HCT116 (cell line): ENCODE measurements at regions not wholly inside any gene's neighbourhood (a gene's known extent, or its start where the extent isn't known, plus 50 kb on each side); places are given as distances from the start of the nearest gene placed in this dataset.

Source experiments
- ATAC-seq: fragments of 200-7000 bp; cut with Tn5 transposase; 2 replicates; pipeline ENCODE4 v1.9.1; 2020; ENCODE audit warnings: mild to moderate bottlenecking, moderate library complexity
- BruUV-seq: library from RNA; stranded (reverse); fragments of 400-500 nt; replicated peaks from 2 replicates; lab custom pipeline; 2021; lab: Mats Ljungman, UMichigan
- CTCF ChIA-PET: fragments of 300-600 bp; sonication (Branson Sonifier 250); formaldehyde crosslinking; loops from one replicate; lab custom pipeline; 2021; ENCODE audit warnings: antibody characterized with exemption; lab: Charles Lee
- POLR2A ChIA-PET: fragments of 300-600, 350-600 bp; sonication (Branson Sonifier 250); formaldehyde crosslinking; loops from one replicate; lab custom pipeline; 2021; ENCODE audit warnings: antibody characterized with exemption; lab: Charles Lee
- RAD21 ChIA-PET, 2 experiments: fragments of 300-600 bp; sonication (Branson Sonifier 250); formaldehyde crosslinking; loops; one replicate each; lab custom pipeline; 2023; ENCODE audit warnings: low total read pairs in 2 of 2; ENCODE audit not compliant: uncharacterized antibody in 2 of 2, unreplicated experiment in 2 of 2, low non-redundant PET in 1 of 2; lab: Charles Lee
- DNase-seq: peaks from one replicate; pipeline ENCODE4 v3.0.0-alpha.2; 2010; ENCODE audit warnings: low read depth, low spot score
- H2AFZ ChIP-seq: fragments of 200-600 bp; shearing (Covaris generic), sonication (generic); 2 replicates; pipeline ENCODE4 v1.6.1; 2017; ENCODE audit warnings: low read depth, mixed run types, mixed read lengths, antibody characterized with exemption, low read length; ENCODE audit not compliant: poor library complexity, severe bottlenecking
- H3K27ac ChIP-seq: 2 replicates; pipeline ENCODE4 v1.5.1; 2012; ENCODE audit warnings: low read depth, low read length
- H3K27me3 ChIP-seq: fragments of 200-600 bp; sonication (generic); 2 replicates; pipeline ENCODE4 v1.6.1; 2016; ENCODE audit warnings: mixed run types, low read length, mixed read lengths; ENCODE audit not compliant: insufficient read depth
- H3K36me3 ChIP-seq, 2 experiments: fragments of 200-500 bp in 1 of 2; fragments of 200-600 bp in 1 of 2; sonication (Bioruptor generic) in 1 of 2; sonication (generic) in 1 of 2; 2 replicates each; pipeline versions ENCODE4 v1.5.1 to v1.6.1; 2014 to 2016; ENCODE audit warnings: low read length in 2 of 2, inconsistent platforms in 1 of 2, mixed read lengths in 1 of 2, mixed run types in 1 of 2; ENCODE audit not compliant: insufficient read depth in 2 of 2, control insufficient read depth in 1 of 2
- H3K4me1 ChIP-seq, 2 experiments: fragments of 200-600 bp in 1 of 2; sonication (generic) in 1 of 2; 2 replicates each; pipeline versions ENCODE4 v1.5.1 to v1.6.1; 2012 to 2017; ENCODE audit warnings: low read length in 2 of 2, inconsistent platforms in 1 of 2, mild to moderate bottlenecking in 1 of 2, mixed read lengths in 1 of 2, mixed run types in 1 of 2, moderate library complexity in 1 of 2; ENCODE audit not compliant: insufficient read depth in 2 of 2, control insufficient read depth in 1 of 2
- H3K4me2 ChIP-seq: fragments of 200-600 bp; sonication (generic); 2 replicates; pipeline ENCODE4 v1.6.1; 2017; ENCODE audit warnings: mixed run types, low read length, mixed read lengths
- H3K4me3 ChIP-seq, 2 experiments: fragments of 200-600 bp in 1 of 2; sonication (generic) in 1 of 2; replicated peaks in 1 of 2; 2 replicates each; pipeline ENCODE4 v1.5.1; 2011 to 2016; ENCODE audit warnings: low read length in 2 of 2, control low read depth in 1 of 2, low read depth in 1 of 2, mild to moderate bottlenecking in 1 of 2, mixed read lengths in 1 of 2, mixed run types in 1 of 2
- H3K79me2 ChIP-seq: fragments of 200-600 bp; sonication (generic); 2 replicates; pipeline ENCODE4 v1.6.1; 2017; ENCODE audit warnings: mild to moderate bottlenecking, mixed run types, low read length, moderate library complexity, mixed read lengths; ENCODE audit not compliant: insufficient read depth
- H3K9ac ChIP-seq: fragments of 200-600 bp; sonication (generic); 2 replicates; pipeline ENCODE4 v1.6.1; 2016; ENCODE audit warnings: low read length, mixed read lengths
- H3K9me2 ChIP-seq: fragments of 200-600 bp; sonication (generic), shearing (Covaris generic); 2 replicates; pipeline ENCODE4 v1.6.1; 2017; ENCODE audit warnings: mixed run types, mild to moderate bottlenecking, moderate library complexity; ENCODE audit not compliant: insufficient read depth
- H3K9me3 ChIP-seq, 2 experiments: fragments of 200-500 bp in 1 of 2; fragments of 200-600 bp in 1 of 2; sonication (Bioruptor generic) in 1 of 2; sonication (generic) in 1 of 2; 2 replicates each; pipeline ENCODE4 v1.6.1; 2014 to 2017; ENCODE audit warnings: low read length in 2 of 2, mixed read lengths in 2 of 2, inconsistent platforms in 1 of 2, low read depth in 1 of 2, mild to moderate bottlenecking in 1 of 2, mixed run types in 1 of 2, moderate library complexity in 1 of 2; ENCODE audit not compliant: control insufficient read depth in 1 of 2, insufficient read depth in 1 of 2
- H4K20me1 ChIP-seq: fragments of 200-600 bp; sonication (generic), shearing (Covaris generic); 2 replicates; pipeline ENCODE4 v1.6.1; 2017; ENCODE audit warnings: mixed run types, mild to moderate bottlenecking, moderate library complexity; ENCODE audit not compliant: insufficient read depth
- ELF1 ChIP-seq: IDR thresholded peaks from 2 replicates; pipeline ENCODE4 v1.6.1; 2012; ENCODE audit warnings: low read depth, borderline replicate concordance
- EZH2 ChIP-seq: fragments of 200-600 bp; sonication (generic); IDR thresholded peaks from 2 replicates; pipeline ENCODE4 v1.6.1; 2017; ENCODE audit warnings: antibody characterized with exemption, mixed run types
- EZH2phosphoT487 ChIP-seq: fragments of 200-600 bp; IDR thresholded peaks from 2 replicates; pipeline ENCODE4 v1.6.1; 2018; ENCODE audit warnings: antibody characterized with exemption, borderline replicate concordance
- POLR2A ChIP-seq: IDR thresholded peaks from 2 replicates; pipeline ENCODE4 v1.7.0; 2011; ENCODE audit warnings: borderline replicate concordance; ENCODE audit not compliant: insufficient read depth, insufficient read length; ENCODE audit errors: extremely low read depth
- TCF7L2 ChIP-seq: IDR thresholded peaks from 2 replicates; pipeline ENCODE4 v1.7.0; 2011; ENCODE audit warnings: borderline replicate concordance, inconsistent platforms; ENCODE audit not compliant: insufficient read depth, insufficient read length; ENCODE audit errors: extremely low read depth
- ZFX ChIP-seq: fragments of 450-650 bp; IDR thresholded peaks from 2 replicates; pipeline ENCODE4 v1.6.1; 2017
- intact Hi-C: fragments of 100-400 bp; cut with micrococcal nuclease; formaldehyde crosslinking; loops from 2 replicates; pipeline ENCODE4 v1.10.0; 2022
- TF ChIP-seq, protein P1 (sequence below): IDR thresholded peaks from 2 replicates; pipeline ENCODE4 v1.6.1; 2012
- TF ChIP-seq, protein P2 (sequence below): IDR thresholded peaks from 2 replicates; pipeline ENCODE4 v1.6.1; 2012
- TF ChIP-seq, protein P3 (sequence below): IDR thresholded peaks from 2 replicates; pipeline ENCODE4 v1.6.1; 2012; ENCODE audit warnings: low read depth
- TF ChIP-seq, protein P4 (sequence below): IDR thresholded peaks from 2 replicates; pipeline ENCODE4 v1.6.1; 2011; ENCODE audit warnings: mild to moderate bottlenecking, low read length, moderate library complexity; ENCODE audit not compliant: insufficient replicate concordance; ENCODE audit errors: extremely low read depth

DNA sequence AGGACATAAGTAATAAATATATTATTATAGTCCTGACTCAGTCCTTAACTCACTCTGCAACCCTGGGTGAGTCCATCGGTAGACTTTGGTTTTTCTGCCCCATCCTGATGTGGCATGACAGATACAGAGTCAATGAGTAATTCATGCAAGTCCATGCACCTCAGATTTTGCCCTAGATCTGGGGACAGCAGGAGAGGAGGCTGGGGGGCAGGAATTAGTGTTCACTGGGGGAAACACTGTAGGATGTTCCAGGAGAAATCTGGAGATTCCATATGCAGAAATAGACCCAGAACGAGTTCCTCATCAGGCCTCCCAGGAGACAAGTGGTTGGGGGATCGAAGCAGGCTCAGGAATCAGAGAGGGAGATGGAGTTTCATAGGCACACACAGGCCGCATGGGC lies 150.8 kb downstream of the DICER1 start:
- Histone ChIP-seq H2AFZ (no peak overlapping the region), H3K27me3 (0 out of 2 replicates have a peak, but pooled peaks cover 3% of the 10 kb centered on the region), H3K9ac (no peak overlapping the region), H4K20me1 (no peaks in the 10 kb centered on the region), H3K9me2 (no peaks in the 10 kb centered on the region), H3K9me3 (no peaks in the 10 kb centered on the region), H3K27ac (no peak overlapping the region), H3K36me3 (no peaks in the 10 kb centered on the region), H3K4me1 (no peaks in the 10 kb centered on the region), H3K4me3 (no peak overlapping the region), H3K4me2 (no peak overlapping the region), H3K79me2 (no peaks in the 10 kb centered on the region)
- ChIA-PET RAD21 (no interaction called here), CTCF (no interaction called here), POLR2A (no interaction called here)
- intact Hi-C loops: no loop called here
- no TSS peak for BruUV-seq
- TF ChIP-seq POLR2A: no peak
- TF ChIP-seq, protein P1, sequence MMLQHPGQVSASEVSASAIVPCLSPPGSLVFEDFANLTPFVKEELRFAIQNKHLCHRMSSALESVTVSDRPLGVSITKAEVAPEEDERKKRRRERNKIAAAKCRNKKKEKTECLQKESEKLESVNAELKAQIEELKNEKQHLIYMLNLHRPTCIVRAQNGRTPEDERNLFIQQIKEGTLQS: no peak
- no peak for TF ChIP-seq ELF1
- TF ChIP-seq, protein P2, sequence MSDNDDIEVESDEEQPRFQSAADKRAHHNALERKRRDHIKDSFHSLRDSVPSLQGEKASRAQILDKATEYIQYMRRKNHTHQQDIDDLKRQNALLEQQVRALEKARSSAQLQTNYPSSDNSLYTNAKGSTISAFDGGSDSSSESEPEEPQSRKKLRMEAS: no peak
- TF ChIP-seq EZH2: no peak
- TF ChIP-seq TCF7L2: no peak
- TF ChIP-seq, protein P3, sequence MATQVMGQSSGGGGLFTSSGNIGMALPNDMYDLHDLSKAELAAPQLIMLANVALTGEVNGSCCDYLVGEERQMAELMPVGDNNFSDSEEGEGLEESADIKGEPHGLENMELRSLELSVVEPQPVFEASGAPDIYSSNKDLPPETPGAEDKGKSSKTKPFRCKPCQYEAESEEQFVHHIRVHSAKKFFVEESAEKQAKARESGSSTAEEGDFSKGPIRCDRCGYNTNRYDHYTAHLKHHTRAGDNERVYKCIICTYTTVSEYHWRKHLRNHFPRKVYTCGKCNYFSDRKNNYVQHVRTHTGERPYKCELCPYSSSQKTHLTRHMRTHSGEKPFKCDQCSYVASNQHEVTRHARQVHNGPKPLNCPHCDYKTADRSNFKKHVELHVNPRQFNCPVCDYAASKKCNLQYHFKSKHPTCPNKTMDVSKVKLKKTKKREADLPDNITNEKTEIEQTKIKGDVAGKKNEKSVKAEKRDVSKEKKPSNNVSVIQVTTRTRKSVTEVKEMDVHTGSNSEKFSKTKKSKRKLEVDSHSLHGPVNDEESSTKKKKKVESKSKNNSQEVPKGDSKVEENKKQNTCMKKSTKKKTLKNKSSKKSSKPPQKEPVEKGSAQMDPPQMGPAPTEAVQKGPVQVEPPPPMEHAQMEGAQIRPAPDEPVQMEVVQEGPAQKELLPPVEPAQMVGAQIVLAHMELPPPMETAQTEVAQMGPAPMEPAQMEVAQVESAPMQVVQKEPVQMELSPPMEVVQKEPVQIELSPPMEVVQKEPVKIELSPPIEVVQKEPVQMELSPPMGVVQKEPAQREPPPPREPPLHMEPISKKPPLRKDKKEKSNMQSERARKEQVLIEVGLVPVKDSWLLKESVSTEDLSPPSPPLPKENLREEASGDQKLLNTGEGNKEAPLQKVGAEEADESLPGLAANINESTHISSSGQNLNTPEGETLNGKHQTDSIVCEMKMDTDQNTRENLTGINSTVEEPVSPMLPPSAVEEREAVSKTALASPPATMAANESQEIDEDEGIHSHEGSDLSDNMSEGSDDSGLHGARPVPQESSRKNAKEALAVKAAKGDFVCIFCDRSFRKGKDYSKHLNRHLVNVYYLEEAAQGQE: no peak
- TF ChIP-seq, protein P4, sequence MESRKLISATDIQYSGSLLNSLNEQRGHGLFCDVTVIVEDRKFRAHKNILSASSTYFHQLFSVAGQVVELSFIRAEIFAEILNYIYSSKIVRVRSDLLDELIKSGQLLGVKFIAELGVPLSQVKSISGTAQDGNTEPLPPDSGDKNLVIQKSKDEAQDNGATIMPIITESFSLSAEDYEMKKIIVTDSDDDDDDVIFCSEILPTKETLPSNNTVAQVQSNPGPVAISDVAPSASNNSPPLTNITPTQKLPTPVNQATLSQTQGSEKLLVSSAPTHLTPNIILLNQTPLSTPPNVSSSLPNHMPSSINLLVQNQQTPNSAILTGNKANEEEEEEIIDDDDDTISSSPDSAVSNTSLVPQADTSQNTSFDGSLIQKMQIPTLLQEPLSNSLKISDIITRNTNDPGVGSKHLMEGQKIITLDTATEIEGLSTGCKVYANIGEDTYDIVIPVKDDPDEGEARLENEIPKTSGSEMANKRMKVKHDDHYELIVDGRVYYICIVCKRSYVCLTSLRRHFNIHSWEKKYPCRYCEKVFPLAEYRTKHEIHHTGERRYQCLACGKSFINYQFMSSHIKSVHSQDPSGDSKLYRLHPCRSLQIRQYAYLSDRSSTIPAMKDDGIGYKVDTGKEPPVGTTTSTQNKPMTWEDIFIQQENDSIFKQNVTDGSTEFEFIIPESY: no peak
- TF ChIP-seq EZH2phosphoT487: no peak
- TF ChIP-seq ZFX: no peak
- DNase-seq (no peak), ATAC-seq (no peak)
